Muscle of back (tissue), 3 donors: ENCODE measurements at regions not wholly inside any gene's neighbourhood (a gene's known extent, or its start where the extent isn't known, plus 50 kb on each side); places are given as distances from the start of the nearest gene placed in this dataset.

Source experiments
- DNase-seq, 3 donors: peaks; one replicate each; pipeline versions ENCODE4 v3.0.0 to v3.0.0-alpha.2; 2013

DNA sequence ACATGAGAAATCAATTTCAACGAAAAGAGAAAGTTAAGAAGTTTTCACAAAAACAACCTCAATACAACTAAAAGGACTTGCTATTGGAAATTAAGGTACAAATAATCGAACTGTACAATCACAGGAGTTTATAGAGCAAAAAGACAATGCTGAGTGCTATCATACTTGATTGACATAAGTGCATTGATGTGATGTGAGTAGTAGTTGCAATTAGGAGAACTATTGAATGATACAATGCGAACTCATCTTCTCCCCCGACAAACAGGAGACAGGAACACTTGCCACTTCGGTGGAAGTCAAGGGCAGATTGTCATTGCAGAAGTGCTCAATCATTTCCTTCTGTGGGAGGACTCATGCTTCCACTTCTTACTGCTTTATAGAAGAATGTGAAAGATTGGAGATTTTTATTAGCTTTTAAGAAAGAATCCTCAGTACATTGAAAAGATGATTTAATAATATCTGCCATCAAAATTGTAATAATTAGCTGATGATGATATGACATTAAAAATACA lies 276.6 kb upstream of the MPDZ start:
- no peak for DNase-seq

DNA sequence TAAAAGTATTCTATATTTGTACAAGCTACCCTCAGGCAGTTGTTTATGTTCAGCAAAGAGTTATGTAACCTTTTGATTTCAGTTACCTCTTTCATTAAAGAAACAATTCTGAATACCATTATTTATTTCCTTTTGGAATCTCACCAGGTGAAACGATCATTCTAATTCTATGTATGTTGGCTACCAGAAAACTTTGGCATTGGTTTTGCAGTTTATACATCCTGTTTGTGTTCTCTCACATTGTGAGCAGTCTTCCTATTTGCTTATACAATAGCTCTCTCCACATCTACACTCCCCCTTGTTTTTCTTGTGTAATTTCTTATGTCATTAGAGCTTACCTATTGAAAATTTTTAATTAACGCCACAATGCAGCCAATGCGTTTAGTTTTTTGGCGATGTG lies 276.0 kb upstream of the MPDZ start:
- no peak for DNase-seq

DNA sequence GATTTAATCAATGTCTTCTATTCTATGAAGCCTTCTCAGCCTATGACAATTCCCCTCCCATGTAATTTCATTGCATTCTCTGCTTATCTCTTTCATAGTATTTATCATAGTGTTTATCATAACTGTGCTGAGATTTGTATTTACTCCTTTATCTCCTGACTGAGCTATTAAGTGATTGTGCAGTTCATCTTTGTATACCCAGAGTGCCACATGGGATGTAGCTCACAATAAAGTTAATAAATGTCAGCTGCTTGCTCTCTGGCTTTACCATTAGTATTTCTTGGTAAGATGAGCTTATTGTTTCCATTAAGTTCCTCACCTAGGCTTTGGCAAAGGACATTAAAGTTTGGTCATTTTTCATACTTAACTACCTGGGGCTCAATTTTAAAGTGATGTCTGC lies 275.1 kb upstream of the MPDZ start:
- DNase-seq = no peak

DNA sequence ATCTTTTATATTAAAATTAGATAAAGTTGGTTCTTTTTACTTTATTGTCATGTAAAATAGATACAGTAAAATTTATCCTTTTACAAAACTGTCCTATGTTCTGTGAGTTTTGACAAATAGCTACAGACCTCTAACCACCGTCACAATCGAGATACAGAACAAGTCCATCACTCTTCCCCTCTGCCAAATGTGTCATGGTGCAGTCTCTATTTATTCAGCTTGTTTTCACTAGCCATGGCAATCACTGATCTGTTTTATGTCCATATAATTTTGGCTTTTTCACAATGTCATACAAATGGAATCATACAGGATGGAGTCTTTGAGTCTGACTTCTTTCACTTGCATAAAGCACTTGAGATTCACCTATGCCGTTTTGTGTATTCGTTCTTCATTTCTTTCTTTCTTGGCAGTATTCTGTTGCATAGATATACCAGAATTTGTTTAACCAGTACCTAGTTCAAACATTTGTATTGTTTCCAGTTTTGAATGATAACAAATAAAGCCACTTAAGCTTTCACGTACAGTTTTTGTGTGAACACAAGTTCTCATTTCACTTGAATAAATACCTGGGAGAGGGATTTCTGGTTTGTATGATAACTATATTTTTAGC lies 273.2 kb upstream of the MPDZ start:
- DNase-seq = no peak

DNA sequence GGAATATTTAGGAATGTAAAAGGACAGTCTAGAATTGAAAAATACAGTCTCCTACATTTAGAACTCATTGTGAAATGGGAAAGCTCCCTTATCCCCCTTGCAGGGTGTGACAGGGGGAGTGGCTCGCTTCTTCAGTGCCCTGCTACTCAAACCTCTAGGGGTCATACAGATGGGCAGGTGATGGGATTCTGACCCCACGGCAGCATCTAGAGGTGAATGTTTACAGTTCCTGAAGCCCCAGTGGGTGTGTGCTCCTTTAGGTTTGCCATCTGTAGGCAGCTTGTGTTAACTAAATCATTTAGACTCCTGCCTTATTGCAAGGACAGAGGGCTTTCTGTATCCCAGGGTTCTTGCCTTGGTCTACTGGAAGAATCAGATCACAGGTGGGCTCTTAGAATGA lies 271.0 kb upstream of the MPDZ start:
- DNase-seq = no peak

DNA sequence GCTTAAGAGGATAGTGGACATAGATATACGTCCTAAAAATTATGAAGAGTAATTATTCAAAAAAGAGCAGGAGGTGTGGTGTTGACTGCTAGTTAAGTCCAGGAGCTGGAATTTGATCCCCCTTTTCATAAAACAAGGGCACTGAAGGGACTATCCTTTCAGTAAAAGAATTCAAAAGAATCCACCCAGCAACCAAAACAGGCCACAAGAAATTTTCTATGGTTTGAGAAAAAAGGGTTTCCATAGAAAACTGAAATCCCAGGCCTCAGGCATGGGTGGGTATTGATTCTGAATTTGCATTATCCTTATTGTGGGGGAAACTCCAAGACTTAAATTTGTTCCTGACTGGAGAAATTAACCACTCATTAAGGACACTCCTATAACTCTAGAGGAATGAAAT lies 269.0 kb upstream of the MPDZ start:
- DNase-seq = no peak

DNA sequence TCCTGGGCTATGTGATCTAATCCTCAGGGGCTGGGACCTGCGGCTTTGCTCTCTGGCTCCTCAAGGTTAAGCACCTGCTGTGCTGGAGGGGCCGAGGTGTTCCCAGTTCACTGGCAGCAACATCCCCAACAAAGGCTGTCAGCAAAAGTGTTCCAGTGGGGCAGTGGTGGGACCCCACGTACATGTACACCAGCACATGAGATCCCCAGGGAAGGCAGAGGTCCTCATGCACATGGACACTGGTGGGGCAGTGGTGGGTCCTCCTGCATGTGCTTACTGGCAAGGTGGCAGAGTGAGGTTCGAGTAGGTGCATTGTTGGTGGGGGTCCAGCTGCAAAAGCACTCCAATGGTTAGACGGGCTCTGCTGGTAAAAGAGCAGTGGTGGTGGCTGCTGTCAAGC lies 255.6 kb upstream of the MPDZ start:
- no peak for DNase-seq

DNA sequence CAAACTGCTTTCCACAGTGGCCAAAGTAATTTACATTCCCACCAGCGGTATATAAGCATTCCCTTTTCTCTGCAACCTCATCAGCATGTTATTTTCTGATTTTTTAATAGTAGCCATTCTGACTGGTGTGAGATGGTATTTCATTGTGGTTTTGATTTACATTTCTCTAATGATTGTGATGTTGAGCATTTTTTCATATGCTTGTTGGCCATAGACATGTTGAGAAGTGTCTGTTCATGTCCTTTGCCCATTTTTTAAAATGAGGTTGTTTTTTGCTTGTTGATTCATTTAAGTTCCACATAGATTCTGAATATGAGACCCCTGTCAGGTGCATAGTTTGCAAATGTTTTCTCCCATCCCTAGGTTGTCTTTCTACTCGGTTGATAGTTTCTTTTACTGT lies 254.5 kb upstream of the MPDZ start:
- no peak for DNase-seq

DNA sequence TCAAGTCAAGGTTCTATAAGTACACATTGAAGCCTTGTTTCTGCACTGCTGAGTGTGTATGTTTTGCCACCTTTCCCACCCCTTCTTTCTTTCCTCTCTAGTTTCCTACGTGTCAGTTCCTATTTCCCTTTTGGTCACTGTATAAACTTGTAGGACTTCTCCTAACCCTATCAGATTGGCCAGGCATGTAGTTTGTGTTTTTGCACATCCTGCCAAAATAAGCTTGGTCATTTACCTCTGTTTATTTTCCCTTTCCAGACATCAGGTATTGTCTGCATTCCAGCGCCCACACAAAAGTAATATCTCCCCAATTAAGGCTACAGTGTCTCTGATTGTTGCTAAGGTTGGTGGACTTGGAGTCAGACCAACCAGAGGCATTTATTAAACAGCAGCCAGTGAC lies 252.9 kb upstream of the MPDZ start:
- no peak for DNase-seq

DNA sequence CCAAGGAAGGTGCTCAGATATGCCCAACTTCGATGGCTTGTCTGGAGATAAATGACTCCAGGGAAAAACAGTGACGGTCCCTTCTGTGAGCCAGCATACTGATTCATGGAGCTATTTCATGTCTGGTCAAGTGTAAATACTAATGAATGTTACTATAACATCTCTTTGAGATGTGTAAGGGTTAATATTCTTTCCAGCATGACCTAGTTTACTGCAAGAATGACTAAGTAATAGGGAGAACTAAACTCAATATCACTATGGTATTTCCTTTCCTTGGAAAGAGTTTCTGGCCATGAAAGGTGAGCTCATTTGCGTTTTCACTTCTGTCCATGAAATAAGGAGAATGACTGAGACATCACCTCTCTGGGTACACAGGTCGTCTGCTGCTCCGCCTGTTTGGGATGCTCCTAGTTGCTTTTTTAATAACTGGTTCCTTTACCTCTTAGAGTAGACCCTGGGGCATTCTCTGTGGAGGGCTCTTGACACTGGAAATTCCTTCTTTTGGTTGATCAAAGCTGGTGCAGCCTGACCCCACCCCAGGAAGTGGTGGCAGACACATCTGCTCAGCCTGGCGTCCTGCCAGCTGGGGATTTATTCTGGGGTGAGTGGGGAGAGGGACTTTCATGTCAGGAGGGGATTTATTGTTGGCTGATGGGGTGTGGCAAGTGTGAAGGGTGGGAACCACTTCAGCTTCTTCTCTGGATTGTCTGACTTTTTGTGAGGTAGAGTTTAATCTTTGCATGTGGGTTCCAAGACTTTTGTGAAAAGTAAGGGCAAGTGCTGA lies 250.0 kb upstream of the MPDZ start:
- DNase-seq = peak in 2 of 3 donors; percentile 16 to 32

DNA sequence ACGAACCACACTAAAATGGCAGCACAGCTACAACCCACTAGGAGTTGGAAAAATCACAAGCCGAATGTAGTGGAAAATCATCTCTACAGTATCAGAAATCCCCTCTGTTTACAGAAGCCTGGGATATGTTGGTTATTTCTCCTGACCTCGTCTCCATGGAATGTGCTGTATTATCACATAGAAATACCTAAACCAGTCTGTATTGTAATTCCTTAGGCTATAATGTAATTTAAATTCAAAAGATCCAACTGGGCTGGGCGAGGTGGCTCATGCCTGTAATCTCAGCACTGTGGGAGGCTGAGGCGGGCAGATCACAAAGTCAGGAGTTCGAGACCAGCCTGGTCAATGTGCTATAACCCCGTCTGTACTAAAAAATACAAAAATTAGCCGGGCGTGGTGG lies 244.8 kb upstream of the MPDZ start:
- DNase-seq = no peak

DNA sequence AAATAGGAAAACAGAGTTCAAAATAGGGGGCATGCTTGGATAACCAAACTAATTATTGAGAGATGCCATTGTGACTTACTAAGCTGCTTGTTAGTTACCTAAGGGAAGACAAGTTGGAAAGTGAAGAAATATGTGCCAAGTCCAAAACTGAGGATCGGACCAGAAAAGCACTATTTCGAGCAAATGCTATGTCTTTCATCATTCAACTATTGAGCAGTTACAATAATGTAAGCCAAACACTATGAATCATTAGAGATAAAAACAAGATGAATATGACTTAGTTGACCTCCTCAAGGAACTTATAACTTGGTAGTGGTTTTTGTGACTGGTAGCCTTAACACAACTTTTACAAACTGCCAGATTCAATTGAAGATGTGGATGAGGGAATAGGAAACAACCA lies 240.6 kb upstream of the MPDZ start:
- no peak for DNase-seq

DNA sequence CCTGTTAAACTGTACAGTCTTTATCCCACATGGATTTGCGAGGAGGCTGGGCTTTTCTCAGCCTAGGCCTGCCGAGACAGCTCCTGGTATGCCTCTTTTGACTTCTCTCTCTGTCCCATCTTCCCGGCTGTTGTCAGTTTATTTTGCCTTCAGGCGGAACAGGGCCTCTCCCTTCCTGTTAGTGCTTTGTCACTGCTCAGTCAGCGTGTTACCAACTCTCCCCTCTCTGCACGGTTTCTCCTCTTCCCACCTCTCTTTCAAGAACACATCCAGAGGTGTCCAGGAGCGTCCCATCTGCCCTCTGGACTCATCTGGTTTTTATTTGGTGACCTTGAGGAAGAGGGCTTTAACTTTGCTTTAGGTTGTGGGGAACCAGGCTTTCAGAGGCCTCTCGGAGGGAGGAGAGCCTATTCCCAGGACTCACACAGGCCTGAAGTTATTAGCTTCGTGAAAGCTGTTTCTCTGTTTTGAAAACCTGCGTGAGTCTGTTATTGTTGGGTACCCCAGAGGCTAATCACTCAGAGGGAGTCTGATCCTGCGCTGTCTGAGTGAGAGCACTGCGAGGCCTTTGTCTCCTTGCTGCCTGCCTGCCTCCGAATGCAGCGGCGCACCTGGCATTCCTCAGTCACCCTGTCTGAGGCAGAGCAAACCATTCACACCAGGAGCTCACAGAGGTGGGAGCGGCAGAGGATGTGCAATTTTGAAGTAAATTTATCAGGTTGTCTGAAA lies 234.4 kb upstream of the MPDZ start:
- DNase-seq = peak in 1 of 3 donors; percentile 93

DNA sequence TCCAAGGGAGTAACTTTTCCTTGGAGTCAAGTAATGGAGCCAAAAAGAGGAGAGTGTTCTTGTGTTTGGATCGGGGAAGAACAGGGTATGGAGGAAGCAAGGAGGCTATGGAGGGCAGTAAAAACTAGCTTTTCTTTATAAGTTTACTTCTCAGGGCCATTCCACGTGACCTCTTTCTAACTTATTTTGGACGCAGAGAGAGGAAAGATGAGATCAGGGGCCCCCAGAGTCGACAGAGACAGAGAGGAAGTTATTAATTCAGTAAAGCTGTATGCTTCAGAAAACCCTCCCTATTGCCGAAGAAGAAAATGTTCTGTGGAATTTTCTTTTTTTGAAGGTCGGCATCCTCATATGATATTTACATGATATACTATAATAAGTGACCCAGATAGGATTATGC lies 233.8 kb upstream of the MPDZ start:
- peak; percentile 87 to 96 (median 90) for DNase-seq

DNA sequence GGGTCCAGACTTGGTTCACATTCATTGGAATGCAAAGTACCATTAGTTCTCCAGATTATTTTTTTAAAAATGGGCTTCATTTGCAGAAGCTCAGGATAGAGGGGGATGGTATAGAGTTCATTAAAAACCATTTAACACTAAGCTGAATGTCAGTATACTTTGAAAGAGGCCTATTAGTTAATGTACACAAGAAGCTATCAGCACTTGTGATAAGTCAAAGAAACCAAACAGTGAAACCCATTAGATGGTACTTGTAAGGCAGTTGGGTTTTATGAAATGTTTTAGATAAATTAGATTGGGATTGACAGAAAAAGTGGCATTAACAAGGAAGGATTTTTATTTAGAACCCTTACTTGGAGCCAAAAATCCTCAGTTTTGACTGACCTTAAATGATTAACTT lies 229.2 kb upstream of the MPDZ start:
- no peak for DNase-seq

DNA sequence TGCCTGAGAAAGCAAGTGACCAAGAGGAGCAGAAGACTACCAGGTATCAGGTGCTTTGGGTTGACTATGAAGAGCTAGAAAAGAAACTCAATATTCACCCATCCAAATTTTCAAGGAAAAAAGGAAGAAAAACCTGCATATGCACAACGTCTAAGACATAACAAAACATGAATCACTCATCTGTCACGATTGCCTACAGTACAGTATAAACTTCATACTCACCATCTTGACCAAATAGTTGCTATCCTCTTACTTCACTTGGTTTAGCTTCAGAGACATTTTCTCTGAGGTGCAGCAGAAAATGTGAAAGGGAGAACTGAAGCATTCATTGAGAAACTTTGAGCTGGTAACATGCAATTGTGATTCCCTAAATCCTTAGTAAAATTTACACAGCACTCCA lies 228.6 kb upstream of the MPDZ start:
- DNase-seq = no peak

DNA sequence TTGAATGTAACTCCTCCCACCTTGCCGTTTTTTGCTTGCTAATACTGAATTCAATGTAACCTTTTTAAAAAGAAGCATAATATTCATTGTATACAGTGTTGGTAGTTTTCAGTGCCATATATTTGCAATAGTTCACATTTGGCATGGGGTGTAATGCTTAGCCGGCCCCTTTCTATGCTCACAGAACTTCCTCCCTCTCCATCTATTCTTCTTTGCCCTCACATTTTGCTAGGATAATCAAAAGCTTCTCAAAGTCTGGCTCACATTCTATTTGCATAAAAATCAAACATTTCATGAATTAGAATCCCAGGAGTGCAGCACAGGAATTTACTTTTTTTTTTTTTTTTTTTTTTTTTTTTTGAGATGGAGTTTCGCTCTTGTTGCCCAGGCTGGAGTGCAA lies 226.3 kb upstream of the MPDZ start:
- DNase-seq = no peak

DNA sequence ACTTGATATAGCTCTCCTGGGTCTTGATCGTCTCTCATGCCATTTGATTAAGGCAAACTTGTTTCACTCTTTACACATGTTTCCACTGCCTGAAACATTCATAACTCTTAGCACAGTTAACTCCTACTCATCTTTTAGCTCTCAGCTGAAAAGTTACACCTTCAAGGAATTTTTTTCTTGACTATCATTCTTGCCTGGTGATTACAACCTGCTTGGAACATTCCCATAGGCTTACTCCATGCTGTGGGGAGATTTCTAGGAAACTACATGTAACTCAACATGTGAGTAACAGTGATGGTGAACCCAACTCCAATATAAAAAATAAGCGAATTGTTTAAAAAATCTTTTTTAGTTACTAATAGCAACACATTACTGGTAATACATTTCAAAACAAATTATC lies 224.1 kb upstream of the MPDZ start:
- DNase-seq = no peak

DNA sequence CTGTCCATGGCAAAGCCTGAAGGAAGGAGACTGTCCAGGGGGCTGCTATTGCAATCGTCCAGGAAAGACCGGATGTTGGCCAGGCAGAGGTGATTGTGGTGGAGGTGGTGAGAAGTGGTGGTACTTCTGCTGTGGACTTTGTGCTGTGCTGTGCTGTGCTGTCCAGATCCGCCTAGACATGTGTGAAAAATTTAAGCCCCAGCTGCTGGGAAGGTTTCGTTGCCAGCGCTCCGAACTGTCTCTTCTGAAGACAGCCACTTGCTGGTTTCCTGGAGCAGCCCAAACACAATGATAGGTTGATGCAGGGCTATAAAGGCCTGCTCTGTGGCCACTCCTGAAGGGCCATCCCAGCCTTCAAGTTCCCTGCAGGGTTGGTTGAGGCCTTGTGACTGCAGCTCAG lies 223.0 kb upstream of the MPDZ start:
- DNase-seq = no peak

DNA sequence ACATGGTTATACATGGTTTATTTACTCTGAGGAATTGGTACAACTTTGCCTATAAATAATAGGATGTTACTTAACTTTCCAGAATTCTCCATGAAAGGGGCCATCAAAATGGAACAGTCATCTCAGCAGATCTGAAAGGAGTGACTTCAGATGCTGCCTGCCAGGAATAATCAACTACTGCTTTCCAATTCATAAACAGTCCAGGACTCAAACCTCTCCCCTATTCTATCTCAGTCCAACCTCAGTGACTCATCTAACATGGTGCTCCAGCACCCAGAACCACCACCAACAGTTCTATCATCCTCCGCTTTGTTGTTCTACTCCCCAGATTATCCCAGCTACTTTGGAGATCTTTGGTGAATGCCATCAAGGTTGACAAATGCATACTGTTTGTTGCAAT lies 221.5 kb upstream of the MPDZ start:
- DNase-seq = no peak

DNA sequence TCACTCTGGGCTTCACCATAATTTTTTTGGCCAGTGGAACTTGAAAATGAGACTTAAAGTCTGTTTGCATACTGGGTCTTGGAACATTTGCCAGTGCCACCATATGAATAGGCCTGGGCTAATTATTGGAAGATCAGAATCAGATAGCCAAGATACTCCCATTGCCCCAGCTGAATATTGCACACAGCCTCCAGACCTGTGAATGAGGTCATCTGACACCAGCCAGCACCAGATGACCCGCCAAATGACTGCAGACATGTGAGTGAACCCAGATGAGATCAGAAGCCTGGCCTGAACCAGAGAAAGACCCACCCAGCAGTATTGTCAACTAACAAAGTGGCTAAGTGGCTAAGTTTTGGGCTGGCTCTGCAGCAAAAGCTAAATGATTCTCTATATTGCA lies 220.5 kb upstream of the MPDZ start:
- DNase-seq = no peak

DNA sequence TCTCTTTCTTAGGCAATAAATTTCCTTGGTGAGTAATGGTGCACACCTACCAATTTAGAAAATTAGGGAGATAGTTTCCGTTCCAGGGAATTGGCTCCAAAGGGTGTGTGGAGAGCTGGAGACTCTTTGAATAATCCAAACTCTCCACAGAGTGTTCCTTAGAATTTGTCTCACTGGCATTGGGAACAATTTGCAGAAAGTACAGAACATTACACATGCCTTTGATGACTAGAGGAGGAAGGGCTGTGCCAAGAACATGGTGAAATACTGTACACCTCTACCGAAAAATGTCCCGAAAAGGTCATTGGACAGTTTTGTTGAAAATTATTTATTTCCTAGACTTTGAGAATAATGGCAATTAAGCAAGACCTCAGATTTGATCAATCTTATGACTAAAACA lies 214.2 kb upstream of the MPDZ start:
- DNase-seq = no peak
